ENCODE measurements at regions not wholly inside any gene's neighbourhood (a gene's known extent, or its start where the extent isn't known, plus 50 kb on each side); places are given as distances from the start of the nearest gene placed in this dataset.

GRCh38 chr2:144230033-144230432 lies 289.9 kb downstream of the ZEB2 start (continued):
- 0 out of 6 replicates have a peak, but pooled peaks of 1 of the 3 experiments have one; percentile 25 for TF ChIP-seq ZBTB11 (CRISPR knock-in tag; IDR thresholded peaks at IDR 0.05)
- TF ChIP-seq L3MBTL2 (IDR thresholded peaks at IDR 0.05) = no peak
- TF ChIP-seq ATF7 (IDR thresholded peaks at IDR 0.05) = no peak
- TF ChIP-seq MBD2 (IDR thresholded peaks at IDR 0.05; ENCODE audit: borderline replicate concordance, low read depth) = no peak
- no peak for TF ChIP-seq ZNF184 (CRISPR knock-in tag; IDR thresholded peaks at IDR 0.05)
- TF ChIP-seq PCBP1 (IDR thresholded peaks at IDR 0.05; ENCODE audit: low read depth, low read length, poor library complexity, severe bottlenecking) = no peak
- no peak for TF ChIP-seq LCOR (CRISPR knock-in tag; IDR thresholded peaks at IDR 0.05)
- TF ChIP-seq CHD4 (IDR thresholded peaks at IDR 0.05; ENCODE audit: insufficient read depth, insufficient replicate concordance, low read depth, low read length, poor library complexity, severe bottlenecking) = no peak
- no peak for TF ChIP-seq HNRNPH1 (optimal IDR thresholded peaks at IDR 0.05; ENCODE audit: low read depth, low read length)
- TF ChIP-seq POLR2AphosphoS2 (IDR thresholded peaks at IDR 0.05; ENCODE audit: low read length) = no peak
- TF ChIP-seq TAF1 (IDR thresholded peaks at IDR 0.05; ENCODE audit: control insufficient read depth, extremely low read depth, insufficient read depth, low read length, severe bottlenecking) = no peak
- TF ChIP-seq MECOM (CRISPR knock-in tag; IDR thresholded peaks at IDR 0.05) = 0 out of 2 replicates have a peak, but pooled peaks have one; percentile 22
- no peak for TF ChIP-seq DIDO1 (tag; IDR thresholded peaks at IDR 0.05; ENCODE audit: low read depth)
- no peak for TF ChIP-seq SP1 (CRISPR knock-in tag; IDR thresholded peaks at IDR 0.05)
- TF ChIP-seq ZBTB40 (IDR thresholded peaks at IDR 0.05) = no peak
- no peak for TF ChIP-seq ZBTB40 (CRISPR knock-in tag; IDR thresholded peaks at IDR 0.05)
